ENCODE measurements at regions not wholly inside any gene's neighbourhood (a gene's known extent, or its start where the extent isn't known, plus 50 kb on each side); places are given as distances from the start of the nearest gene placed in this dataset.

- Histone ChIP-seq H3K4me3 (replicated peaks in 1 of 2; ENCODE audit: low read depth in 1 of 2, low read length in 2 of 2) (no peak overlapping the region), H4K20me1 (ENCODE audit: insufficient read depth) (no peaks in the 10 kb centered on the region), H3K9me3 (ENCODE audit: control insufficient read depth in 1 of 2, insufficient read depth in 1 of 2, low read depth in 1 of 2, low read length in 2 of 2) (no peaks in the 10 kb centered on the region), H3K27me3 (ENCODE audit: insufficient read depth, low read length) (no peaks in the 10 kb centered on the region), H3K36me3 (ENCODE audit: control insufficient read depth in 1 of 2, insufficient read depth in 2 of 2, low read length in 2 of 2) (no peaks in the 10 kb centered on the region), H3K9me2 (ENCODE audit: insufficient read depth) (no peaks in the 10 kb centered on the region), H2AFZ (ENCODE audit: low read depth, low read length, poor library complexity, severe bottlenecking) (no peak overlapping the region), H3K4me1 (ENCODE audit: control insufficient read depth in 1 of 2, insufficient read depth in 2 of 2, low read length in 2 of 2) (no peaks in the 10 kb centered on the region), H3K9ac (ENCODE audit: low read length) (no peak overlapping the region), H3K79me2 (ENCODE audit: insufficient read depth, low read length) (no peaks in the 10 kb centered on the region), H3K27ac (ENCODE audit: low read depth, low read length) (no peak overlapping the region), H3K4me2 (ENCODE audit: low read length) (no peak overlapping the region)
- POLR2A ChIA-PET, result no interaction called here
- TF ChIP-seq RAD21 (IDR thresholded peaks at IDR 0.05; ENCODE audit: low read depth) (no peak), MAX (IDR thresholded peaks at IDR 0.05) (no peak), EZH2 (IDR thresholded peaks at IDR 0.05) (no peak), POLR2AphosphoS5 (IDR thresholded peaks at IDR 0.05; ENCODE audit: low read depth, low read length) (no peak), REST (IDR thresholded peaks at IDR 0.05; ENCODE audit: low read depth) (no peak), EZH2phosphoT487 (IDR thresholded peaks at IDR 0.05; ENCODE audit: borderline replicate concordance) (no peak), POLR2A (IDR thresholded peaks at IDR 0.05; ENCODE audit: borderline replicate concordance, extremely low read depth, insufficient read depth, insufficient read length) (no peak)
- TF ChIP-seq, protein P1, sequence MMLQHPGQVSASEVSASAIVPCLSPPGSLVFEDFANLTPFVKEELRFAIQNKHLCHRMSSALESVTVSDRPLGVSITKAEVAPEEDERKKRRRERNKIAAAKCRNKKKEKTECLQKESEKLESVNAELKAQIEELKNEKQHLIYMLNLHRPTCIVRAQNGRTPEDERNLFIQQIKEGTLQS (IDR thresholded peaks at IDR 0.05), result no peak
- RAD21 ChIA-PET (ENCODE audit: low non-redundant PET in 1 of 2, low total read pairs in 2 of 2, uncharacterized antibody in 2 of 2, unreplicated experiment in 2 of 2), result no interaction called here
- DNase-seq (ENCODE audit: low read depth, low spot score), result no peak
- intact Hi-C loops (cut with micrococcal nuclease), result no loop called here
- BruUV-seq (replicated peaks), result no TSS peak
- CTCF ChIA-PET, result no interaction called here
- ATAC-seq, result no peak
Measured at GRCh38 chr1:164361927-164362326, 197.1 kb upstream of the PBX1 start.

Measured in HCT116 (cell line).